Erythroblast (primary cell): ENCODE measurements at regions not wholly inside any gene's neighbourhood (a gene's known extent, or its start where the extent isn't known, plus 50 kb on each side); places are given as distances from the start of the nearest gene placed in this dataset.

ENCODE experiments used
- GATA1 ChIP-seq: IDR thresholded peaks from 2 replicates; pipeline ENCODE4 v1.6.1; 2011; ENCODE audit warnings: low read depth, mild to moderate bottlenecking, control low read depth, low read length, moderate library complexity
- POLR2A ChIP-seq: IDR thresholded peaks from 2 replicates; pipeline ENCODE4 v1.6.1; 2011; ENCODE audit warnings: mild to moderate bottlenecking, low read length

GRCh38 chr5:130260481-130260880, 356.2 kb downstream of the CHSY3 start:
- TF ChIP-seq POLR2A (no peak), GATA1 (no peak)
